Hepatocyte (in vitro differentiated cells): ENCODE measurements at regions not wholly inside any gene's neighbourhood (a gene's known extent, or its start where the extent isn't known, plus 50 kb on each side); places are given as distances from the start of the nearest gene placed in this dataset.

Experiments used
- EZH2 ChIP-seq: fragments of 200-600 bp; sonication (generic); IDR thresholded peaks from 2 replicates; pipeline ENCODE4 v1.6.1; 2016; ENCODE audit warnings: antibody characterized with exemption, mild to moderate bottlenecking, borderline replicate concordance
- TF ChIP-seq, protein P1 (sequence below): fragments of 200-600 bp; sonication (generic); IDR thresholded peaks from 2 replicates; pipeline ENCODE4 v1.5.1; 2016; ENCODE audit warnings: antibody characterized with exemption, mild to moderate bottlenecking; ENCODE audit not compliant: poor library complexity

GRCh38 chr20:7692478-7692877, 247.8 kb downstream of the HAO1 start:
- TF ChIP-seq, protein P1, sequence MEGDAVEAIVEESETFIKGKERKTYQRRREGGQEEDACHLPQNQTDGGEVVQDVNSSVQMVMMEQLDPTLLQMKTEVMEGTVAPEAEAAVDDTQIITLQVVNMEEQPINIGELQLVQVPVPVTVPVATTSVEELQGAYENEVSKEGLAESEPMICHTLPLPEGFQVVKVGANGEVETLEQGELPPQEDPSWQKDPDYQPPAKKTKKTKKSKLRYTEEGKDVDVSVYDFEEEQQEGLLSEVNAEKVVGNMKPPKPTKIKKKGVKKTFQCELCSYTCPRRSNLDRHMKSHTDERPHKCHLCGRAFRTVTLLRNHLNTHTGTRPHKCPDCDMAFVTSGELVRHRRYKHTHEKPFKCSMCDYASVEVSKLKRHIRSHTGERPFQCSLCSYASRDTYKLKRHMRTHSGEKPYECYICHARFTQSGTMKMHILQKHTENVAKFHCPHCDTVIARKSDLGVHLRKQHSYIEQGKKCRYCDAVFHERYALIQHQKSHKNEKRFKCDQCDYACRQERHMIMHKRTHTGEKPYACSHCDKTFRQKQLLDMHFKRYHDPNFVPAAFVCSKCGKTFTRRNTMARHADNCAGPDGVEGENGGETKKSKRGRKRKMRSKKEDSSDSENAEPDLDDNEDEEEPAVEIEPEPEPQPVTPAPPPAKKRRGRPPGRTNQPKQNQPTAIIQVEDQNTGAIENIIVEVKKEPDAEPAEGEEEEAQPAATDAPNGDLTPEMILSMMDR = no peak
- no peak for TF ChIP-seq EZH2
